HUES48 (cell line): ENCODE measurements at regions not wholly inside any gene's neighbourhood (a gene's known extent, or its start where the extent isn't known, plus 50 kb on each side); places are given as distances from the start of the nearest gene placed in this dataset.

ENCODE experiments used
- H3K27ac ChIP-seq: one replicate; pipeline ENCODE4 v1.7.0; 2013; ENCODE audit warnings: low read depth, low read length, inconsistent platforms
- H3K27me3 ChIP-seq: 2 replicates; pipeline ENCODE4 v1.6.1; 2013; ENCODE audit warnings: mild to moderate bottlenecking, low read length; ENCODE audit not compliant: control insufficient read depth, insufficient read depth
- H3K36me3 ChIP-seq: 2 replicates; pipeline ENCODE4 v1.6.1; 2013; ENCODE audit warnings: low read length; ENCODE audit not compliant: control insufficient read depth, insufficient read depth
- H3K4me1 ChIP-seq: 2 replicates; pipeline ENCODE4 v1.6.1; 2013; ENCODE audit warnings: mild to moderate bottlenecking, low read length; ENCODE audit not compliant: control insufficient read depth, insufficient read depth
- H3K4me3 ChIP-seq: 2 replicates; pipeline ENCODE4 v1.5.1; 2013; ENCODE audit warnings: mild to moderate bottlenecking, low read depth, low read length
- H3K9ac ChIP-seq: 2 replicates; pipeline ENCODE4 v1.6.1; 2013; ENCODE audit warnings: mild to moderate bottlenecking, low read depth, low read length, moderate library complexity
- H3K9me3 ChIP-seq: 2 replicates; pipeline ENCODE4 v1.6.1; 2013; ENCODE audit warnings: low read length; ENCODE audit not compliant: control insufficient read depth, insufficient read depth

DNA sequence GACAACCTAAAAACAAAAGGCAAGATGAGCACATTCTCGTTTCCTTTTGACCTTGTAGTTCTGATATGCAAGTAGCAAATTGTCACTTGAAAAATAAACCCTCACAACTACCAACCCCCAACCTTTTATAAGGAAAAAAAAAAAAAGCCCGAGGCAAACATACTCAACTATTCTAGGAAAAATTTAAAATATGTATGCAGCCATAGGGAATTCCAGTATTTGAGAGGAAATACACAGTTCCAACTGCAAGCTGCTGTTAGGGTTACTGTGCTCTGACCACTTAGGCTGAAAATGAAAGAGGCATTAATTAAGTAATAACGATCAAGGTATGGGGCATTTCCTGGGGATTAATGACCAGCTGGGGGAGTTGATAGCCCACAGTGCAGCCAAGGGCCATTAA is 281.9 kb upstream of the DPH6 start:
- H3K4me3 ChIP-seq, result no peak overlapping the region

DNA sequence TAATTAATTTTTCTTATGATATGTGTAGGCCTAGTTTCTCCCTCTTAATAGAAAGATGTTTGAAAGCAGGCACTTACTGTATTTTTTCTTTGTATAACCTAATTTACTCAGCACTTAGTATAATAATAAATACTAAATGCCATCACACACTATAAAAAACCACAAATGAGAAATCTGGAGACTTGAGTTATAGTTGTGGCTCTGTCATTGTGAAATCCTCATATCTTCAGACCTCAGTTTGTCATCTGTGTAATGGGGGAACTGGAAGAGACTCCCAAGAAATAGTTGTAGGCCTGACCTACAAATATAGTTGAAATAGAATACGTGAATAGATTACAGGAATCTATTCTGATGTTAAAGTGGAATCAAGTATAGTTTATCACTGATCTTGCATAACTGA is 287.6 kb upstream of the DPH6 start:
- H3K4me3 ChIP-seq, result no peak overlapping the region
- H3K27me3 ChIP-seq, result no peaks in the 10 kb centered on the region
- H3K36me3 ChIP-seq, result no peaks in the 10 kb centered on the region
- H3K27ac ChIP-seq, result no peak overlapping the region
- H3K9ac ChIP-seq, result no peak overlapping the region
- peaks cover 4% of the 10 kb centered on the region for H3K4me1 ChIP-seq
- H3K9me3 ChIP-seq, result no peaks in the 10 kb centered on the region

More for the DNA sequence above, 281.9 kb upstream of the DPH6 start:
- H3K27ac ChIP-seq, result no peak overlapping the region
- H3K36me3 ChIP-seq, result no peaks in the 10 kb centered on the region
- H3K27me3 ChIP-seq, result no peaks in the 10 kb centered on the region
- H3K9me3 ChIP-seq, result no peaks in the 10 kb centered on the region
- no peak overlapping the region for H3K9ac ChIP-seq
- H3K4me1 ChIP-seq, result no peaks in the 10 kb centered on the region

DNA sequence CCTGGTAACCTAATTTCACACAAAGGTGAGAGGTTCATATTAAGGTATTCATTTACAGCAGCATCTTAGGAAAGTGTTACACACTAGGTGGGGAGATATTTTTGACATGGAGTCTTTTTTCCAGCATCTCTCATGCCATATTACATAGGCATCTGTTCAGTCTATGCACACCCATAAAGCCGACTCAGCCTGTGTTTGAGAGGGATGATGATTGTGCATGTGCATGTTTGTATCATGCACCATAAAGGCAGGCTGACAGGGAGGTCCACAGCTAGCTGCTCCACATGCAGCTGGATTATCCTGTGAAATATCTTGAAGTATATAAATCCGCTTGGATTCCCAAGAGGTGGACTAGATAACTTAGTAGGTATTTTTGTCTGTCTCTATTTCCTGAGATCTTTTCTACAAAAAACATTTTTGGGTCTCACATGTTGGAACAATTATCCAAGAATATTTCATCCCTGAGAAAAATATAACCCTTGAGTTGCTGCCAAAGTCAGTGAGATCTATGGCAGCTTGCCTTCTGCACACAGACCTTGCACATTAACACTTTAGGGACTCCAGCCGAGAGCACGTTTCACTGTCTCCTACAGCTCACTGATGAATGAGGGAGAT is 288.4 kb upstream of the DPH6 start:
- Histone ChIP-seq H3K36me3 (no peaks in the 10 kb centered on the region), H3K27ac (no peak overlapping the region), H3K27me3 (no peaks in the 10 kb centered on the region), H3K9me3 (no peaks in the 10 kb centered on the region), H3K4me3 (no peak overlapping the region), H3K9ac (no peak overlapping the region), H3K4me1 (peaks cover 11% of the 10 kb centered on the region)

DNA sequence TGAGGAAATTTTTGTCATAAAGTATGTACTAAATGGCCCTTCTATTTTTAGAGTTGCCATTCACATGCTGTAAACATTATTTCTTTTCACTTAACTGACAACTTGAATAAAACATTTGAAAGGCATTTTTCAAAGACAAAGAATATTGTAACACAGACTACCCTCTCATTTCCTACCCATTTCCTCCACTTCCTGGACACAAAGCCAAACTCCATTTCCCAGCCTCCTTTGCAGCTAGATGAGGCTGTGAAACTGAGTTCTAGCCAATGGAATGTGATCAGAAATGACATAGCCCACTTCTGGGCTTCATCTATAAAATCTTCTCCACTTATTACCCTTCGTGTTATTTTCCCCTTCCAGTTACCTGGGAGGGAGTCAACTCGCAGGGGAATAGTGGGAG is 288.9 kb upstream of the DPH6 start:
- no peaks in the 10 kb centered on the region for H3K36me3 ChIP-seq

DNA sequence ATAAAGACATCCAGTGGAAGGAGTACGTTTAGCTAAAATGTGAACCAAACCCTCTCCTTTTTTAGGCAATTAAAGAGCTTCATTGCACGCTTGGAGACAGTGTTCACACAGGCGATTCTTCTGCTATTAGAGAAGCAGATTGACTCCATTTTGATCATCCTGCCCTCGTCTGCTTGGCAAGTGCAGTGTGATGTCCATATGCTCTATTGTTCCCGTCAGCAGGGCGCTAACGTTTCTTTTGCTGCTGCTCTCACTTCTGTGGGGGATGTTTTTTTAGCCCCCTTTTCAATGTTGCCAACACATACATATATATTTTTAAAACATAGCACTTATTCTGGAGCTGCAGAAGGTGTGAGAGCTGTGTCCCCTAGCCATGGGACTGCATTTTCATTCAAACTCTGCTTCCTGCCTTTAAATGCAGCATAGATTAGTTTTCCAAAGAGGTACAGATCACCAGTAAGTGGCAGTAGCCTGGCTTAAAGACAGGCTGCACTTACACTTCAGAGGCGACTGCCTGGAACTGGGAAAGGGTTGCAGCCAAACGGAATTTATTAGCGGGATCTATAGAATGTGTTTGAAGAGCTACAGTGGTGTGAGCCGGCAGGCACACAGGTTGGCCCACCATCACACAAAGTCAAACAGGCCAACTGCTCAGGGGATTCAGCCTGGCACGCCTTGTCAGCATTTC is 292.6 kb upstream of the DPH6 start:
- Histone ChIP-seq H3K4me1 (peaks cover 11% of the 10 kb centered on the region), H3K27ac (no peak overlapping the region), H3K9me3 (no peaks in the 10 kb centered on the region), H3K9ac (0 out of 2 replicates have a peak overlapping the region, but pooled peaks have one; percentile 16), H3K27me3 (no peaks in the 10 kb centered on the region), H3K36me3 (no peaks in the 10 kb centered on the region), H3K4me3 (no peak overlapping the region)

More for the DNA sequence above, 288.9 kb upstream of the DPH6 start:
- Histone ChIP-seq H3K27me3 (no peaks in the 10 kb centered on the region), H3K4me1 (peaks cover 11% of the 10 kb centered on the region), H3K9ac (no peak overlapping the region), H3K4me3 (no peak overlapping the region), H3K27ac (no peak overlapping the region), H3K9me3 (no peaks in the 10 kb centered on the region)

DNA sequence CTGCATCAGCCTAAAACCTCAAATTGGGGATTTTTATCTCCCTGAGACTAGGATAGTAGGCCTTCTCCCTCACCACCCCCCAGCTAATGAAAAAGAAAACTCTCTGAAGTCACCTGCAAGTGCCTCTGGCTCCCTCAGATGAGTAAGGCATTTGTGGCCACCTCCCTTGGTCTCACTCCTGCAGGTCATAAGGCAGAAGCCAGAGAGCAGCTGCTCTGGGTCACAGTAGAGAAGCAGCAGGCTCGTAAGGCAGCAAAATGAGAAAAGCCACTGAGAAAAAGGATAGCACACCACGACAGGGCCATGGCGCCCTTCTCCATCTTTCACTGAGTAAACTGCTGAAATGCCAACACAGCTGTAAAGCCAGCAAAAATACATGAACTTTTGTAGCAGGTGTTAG is 296.7 kb upstream of the DPH6 start:
- H3K27ac ChIP-seq, result no peak overlapping the region
- no peaks in the 10 kb centered on the region for H3K27me3 ChIP-seq
- H3K36me3 ChIP-seq, result no peaks in the 10 kb centered on the region
- H3K9ac ChIP-seq, result no peak overlapping the region
- no peaks in the 10 kb centered on the region for H3K9me3 ChIP-seq
- H3K4me1 ChIP-seq, result peaks cover 11% of the 10 kb centered on the region
- no peak overlapping the region for H3K4me3 ChIP-seq

DNA sequence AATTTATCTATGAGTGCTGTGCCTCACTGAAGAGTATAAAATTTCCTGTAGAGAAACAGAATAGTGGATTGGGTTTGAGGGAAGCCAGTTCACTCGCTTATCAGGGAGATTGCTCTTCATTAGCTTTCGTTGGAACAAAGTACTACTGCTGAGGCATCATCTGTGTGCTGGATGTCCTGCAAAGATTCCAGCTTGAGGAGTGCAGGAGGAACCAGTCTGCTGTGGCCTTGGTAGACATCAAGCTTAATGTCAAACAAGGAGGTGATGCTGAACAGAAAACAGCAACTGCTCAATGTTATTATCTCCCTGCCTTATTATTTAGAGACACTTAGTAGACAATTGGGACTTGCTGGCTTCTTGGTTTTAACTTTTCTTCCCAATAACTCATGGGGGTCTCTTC is 297.5 kb upstream of the DPH6 start:
- Histone ChIP-seq H3K9me3 (no peaks in the 10 kb centered on the region), H3K4me3 (no peak overlapping the region), H3K36me3 (no peaks in the 10 kb centered on the region), H3K27ac (no peak overlapping the region), H3K4me1 (peaks cover 7% of the 10 kb centered on the region), H3K9ac (no peak overlapping the region), H3K27me3 (no peaks in the 10 kb centered on the region)

DNA sequence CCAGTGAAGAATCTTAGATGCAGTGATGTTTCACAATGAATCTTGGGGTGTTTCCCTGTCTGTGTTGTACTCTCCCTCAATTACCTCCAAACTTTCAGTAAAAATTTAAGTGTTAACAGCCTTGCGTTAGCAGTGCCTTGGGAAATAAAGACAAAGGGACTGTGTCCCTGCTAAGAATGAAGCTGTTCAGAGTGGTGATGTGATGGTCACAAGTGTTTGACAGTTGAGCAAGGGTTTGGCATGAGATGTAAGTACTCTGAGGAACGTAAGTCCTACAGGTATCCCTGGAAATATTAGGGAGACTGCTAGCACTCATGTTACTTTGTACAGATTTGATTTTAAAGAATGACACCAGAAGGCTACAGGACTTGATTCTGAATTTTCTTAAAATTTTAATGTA is 304.3 kb upstream of the DPH6 start:
- no peak overlapping the region for H3K27ac ChIP-seq
- no peak overlapping the region for H3K4me3 ChIP-seq
- no peaks in the 10 kb centered on the region for H3K36me3 ChIP-seq
- H3K4me1 ChIP-seq, result no peaks in the 10 kb centered on the region
- H3K27me3 ChIP-seq, result no peaks in the 10 kb centered on the region
- H3K9ac ChIP-seq, result no peak overlapping the region
- no peaks in the 10 kb centered on the region for H3K9me3 ChIP-seq

DNA sequence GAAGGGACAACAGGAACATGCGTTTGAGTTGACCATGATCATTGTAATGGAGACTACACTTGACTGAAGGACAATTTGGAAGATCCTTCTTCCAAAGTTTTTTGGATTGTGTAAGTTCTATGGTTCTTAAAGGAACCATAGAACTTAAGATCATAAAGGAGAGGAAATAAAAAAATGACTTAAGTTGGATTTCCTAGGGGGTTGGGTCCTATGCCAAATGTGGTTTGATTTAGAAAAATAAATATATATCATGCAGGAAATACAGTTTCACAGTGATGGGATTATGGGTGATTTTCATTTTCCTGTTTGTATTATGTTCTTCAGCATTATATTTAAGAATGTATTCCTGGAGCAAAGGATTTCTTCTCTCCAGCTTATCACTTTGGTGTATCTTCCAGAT is 305.5 kb upstream of the DPH6 start:
- Histone ChIP-seq H3K27me3 (no peaks in the 10 kb centered on the region), H3K36me3 (no peaks in the 10 kb centered on the region), H3K4me3 (no peak overlapping the region), H3K9me3 (no peaks in the 10 kb centered on the region), H3K9ac (no peak overlapping the region), H3K4me1 (no peaks in the 10 kb centered on the region), H3K27ac (no peak overlapping the region)

DNA sequence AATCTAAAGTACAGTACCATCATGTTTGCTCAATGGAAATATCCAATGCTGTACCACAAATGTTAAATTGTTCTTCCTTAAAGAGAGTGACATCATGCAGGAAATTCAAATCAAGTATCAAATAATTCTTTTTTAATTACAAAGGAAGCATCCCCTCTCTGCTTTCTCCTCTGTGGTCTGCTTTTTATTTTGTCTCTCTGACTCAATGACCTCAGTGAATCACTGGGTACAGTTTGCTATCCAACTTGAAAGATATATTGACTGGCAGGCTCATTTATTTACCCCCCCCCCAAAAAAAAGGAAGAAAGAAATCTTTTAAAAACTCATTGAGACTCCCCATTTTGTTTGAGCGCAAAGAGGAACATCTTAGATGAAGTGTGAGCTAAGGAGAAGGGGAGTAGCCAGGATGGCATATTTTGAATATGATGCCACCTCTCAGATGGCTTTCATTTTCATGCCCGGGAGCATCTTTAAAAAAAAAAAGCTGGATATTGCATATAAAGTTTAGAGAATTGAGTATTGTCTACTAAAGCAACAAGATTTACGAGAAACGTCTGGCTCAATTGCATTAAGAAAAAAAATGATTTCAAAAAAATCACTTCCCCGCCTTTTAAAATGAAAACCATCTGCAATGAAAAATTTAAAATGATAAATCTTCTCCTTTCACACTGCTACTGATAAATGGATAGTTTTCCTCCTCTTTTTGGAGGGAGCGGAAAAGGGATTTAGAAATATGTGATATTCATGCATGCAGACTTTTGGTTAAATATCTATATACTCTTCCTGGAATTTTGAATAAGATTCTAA is 307.1 kb upstream of the DPH6 start:
- H3K4me3 ChIP-seq, result no peak overlapping the region
- H3K9me3 ChIP-seq, result no peaks in the 10 kb centered on the region
- no peak overlapping the region for H3K27ac ChIP-seq
- H3K9ac ChIP-seq, result no peak overlapping the region
- no peaks in the 10 kb centered on the region for H3K27me3 ChIP-seq
- H3K36me3 ChIP-seq, result no peaks in the 10 kb centered on the region
- H3K4me1 ChIP-seq, result peaks cover 1% of the 10 kb centered on the region; the same call in 1 of the 2 replicates

DNA sequence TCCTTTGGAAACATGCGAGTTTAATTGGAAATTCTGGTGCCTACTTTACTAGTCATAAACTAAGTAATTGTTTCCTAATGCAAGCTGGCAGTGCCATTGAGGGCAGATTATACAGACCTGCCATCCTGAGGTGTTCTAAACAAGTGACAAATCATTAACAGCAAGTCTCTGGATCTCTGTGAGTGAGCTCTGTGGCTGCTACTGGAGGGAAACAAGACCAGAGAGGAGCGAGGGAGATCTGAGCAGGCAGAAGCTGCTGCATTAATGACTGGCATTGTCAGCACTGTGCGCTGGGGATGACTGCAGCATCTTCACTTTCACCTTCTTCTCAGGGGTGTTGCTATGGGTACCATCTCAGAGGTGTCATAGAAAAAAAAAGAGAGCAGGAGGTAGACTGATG is 308.4 kb upstream of the DPH6 start:
- H3K36me3 ChIP-seq, result no peaks in the 10 kb centered on the region
- peaks cover 14% of the 10 kb centered on the region for H3K4me1 ChIP-seq
- H3K27ac ChIP-seq, result no peak overlapping the region
- H3K4me3 ChIP-seq, result no peak overlapping the region
- no peak overlapping the region for H3K9ac ChIP-seq
- H3K27me3 ChIP-seq, result no peaks in the 10 kb centered on the region
- H3K9me3 ChIP-seq, result no peaks in the 10 kb centered on the region
